SK-N-SH treated with all-trans-retinoic acid at 6 μM for 48 hours (cell line): ENCODE measurements at regions not wholly inside any gene's neighbourhood (a gene's known extent, or its start where the extent isn't known, plus 50 kb on each side); places are given as distances from the start of the nearest gene placed in this dataset.

ENCODE experiments used
- BACH2 ChIP-seq: fragments of 250-450 bp; sonication (Bioruptor Pico); IDR thresholded peaks from 2 replicates; pipeline ENCODE4 v1.9.0; 2021; ENCODE audit warnings: mild to moderate bottlenecking, borderline replicate concordance
- CREB5 ChIP-seq: fragments of 250-450 bp; sonication (Bioruptor Pico); IDR thresholded peaks from 2 replicates; pipeline ENCODE4 v1.5.1; 2020; ENCODE audit warnings: low read depth, mild to moderate bottlenecking, moderate library complexity
- CSDC2 ChIP-seq: fragments of 250-450 bp; sonication (Bioruptor Pico); IDR thresholded peaks from 2 replicates; pipeline ENCODE4 v1.5.0; 2020; ENCODE audit warnings: mild to moderate bottlenecking, moderate library complexity
- CSRNP3 ChIP-seq: fragments of 250-450 bp; sonication (Bioruptor Pico); IDR thresholded peaks from 2 replicates; pipeline ENCODE4 v1.5.1; 2021; ENCODE audit warnings: mild to moderate bottlenecking, moderate library complexity
- PATZ1 ChIP-seq: fragments of 250-450 bp; sonication (Bioruptor Pico); IDR thresholded peaks from 2 replicates; pipeline ENCODE4 v1.8.0; 2020; ENCODE audit warnings: mild to moderate bottlenecking, moderate library complexity, borderline replicate concordance
- ZFP3 ChIP-seq: fragments of 250-450 bp; sonication (Bioruptor Pico); IDR thresholded peaks from 2 replicates; pipeline ENCODE4 v1.5.0; 2020; ENCODE audit warnings: mild to moderate bottlenecking, moderate library complexity

GRCh38 chr1:106897976-106898375, 158.5 kb upstream of the PRMT6 start:
- TF ChIP-seq PATZ1 (CRISPR knock-in tag) = no peak
- TF ChIP-seq CSDC2 (CRISPR knock-in tag) = no peak
- TF ChIP-seq BACH2 = no peak
- TF ChIP-seq CREB5 (CRISPR knock-in tag) = no peak
- TF ChIP-seq CSRNP3 (CRISPR knock-in tag) = no peak
- TF ChIP-seq ZFP3 = no peak
